WTC11 (cell line): ENCODE measurements at regions not wholly inside any gene's neighbourhood (a gene's known extent, or its start where the extent isn't known, plus 50 kb on each side); places are given as distances from the start of the nearest gene placed in this dataset.

Source experiments
- ATAC-seq: fragments of 200-7000 bp; cut with Tn5 transposase; 2 replicates; pipeline ENCODE4 v1.10.0; 2021; ENCODE audit warnings: mild to moderate bottlenecking, moderate library complexity
- CTCF ChIA-PET: fragments of 300-600 bp; sonication (Branson Sonifier 250); formaldehyde crosslinking; loops from one replicate; lab custom pipeline; 2021; ENCODE audit warnings: antibody characterized with exemption; lab: Charles Lee
- POLR2A ChIA-PET: fragments of 350-600 bp; sonication (Branson Sonifier 250); formaldehyde crosslinking; loops from one replicate; lab custom pipeline; 2021; ENCODE audit warnings: antibody characterized with exemption; lab: Charles Lee
- DNase-seq: peaks from one replicate; pipeline ENCODE4 v3.0.0; 2021; ENCODE audit warnings: low spot score
- H3K27ac Mint-ChIP-seq: 2 replicates; pipeline ENCODE4 v1.8.0; 2021; ENCODE audit warnings: mixed read lengths
- H3K27me3 Mint-ChIP-seq: 2 replicates; pipeline ENCODE4 v1.8.0; 2021; ENCODE audit warnings: low read depth, mild to moderate bottlenecking, moderate library complexity, mixed read lengths
- H3K36me3 Mint-ChIP-seq: 2 replicates; pipeline ENCODE4 v1.8.0; 2021; ENCODE audit warnings: mixed read lengths
- H3K4me1 Mint-ChIP-seq: 2 replicates; pipeline ENCODE4 v1.8.0; 2022; ENCODE audit warnings: mixed read lengths
- H3K4me3 Mint-ChIP-seq: 2 replicates; pipeline ENCODE4 v1.8.0; 2021; ENCODE audit warnings: mild to moderate bottlenecking, moderate library complexity, mixed read lengths
- H3K9me3 Mint-ChIP-seq: 2 replicates; pipeline ENCODE4 v1.8.0; 2021; ENCODE audit warnings: mixed read lengths
- EMX1 ChIP-seq: fragments of 250-450 bp; sonication (Bioruptor Pico); IDR thresholded peaks from 2 replicates; pipeline ENCODE4 v1.8.0; 2021; ENCODE audit warnings: mild to moderate bottlenecking
- FOXJ3 ChIP-seq: sonication (generic); formaldehyde crosslinking; IDR thresholded peaks from 2 replicates; pipeline ENCODE4 v1.9.0; 2021; ENCODE audit warnings: missing genetic modification reagents, mild to moderate bottlenecking, borderline replicate concordance
- FOXK1 ChIP-seq: sonication (generic); formaldehyde crosslinking; IDR thresholded peaks from 2 replicates; pipeline ENCODE4 v1.8.0; 2022; ENCODE audit warnings: mild to moderate bottlenecking, moderate library complexity, missing genetic modification reagents
- HMGA2 ChIP-seq: fragments of 250-450 bp; sonication (Bioruptor Pico); IDR thresholded peaks from 2 replicates; pipeline ENCODE4 v1.4.0; 2021; ENCODE audit warnings: mild to moderate bottlenecking, moderate library complexity
- JUN ChIP-seq: sonication (generic); formaldehyde crosslinking; IDR thresholded peaks from 2 replicates; pipeline ENCODE4 v1.8.0; 2023; ENCODE audit warnings: mild to moderate bottlenecking, missing genetic modification reagents
- ZNF671 ChIP-seq: fragments of 250-450 bp; sonication (Bioruptor Pico); IDR thresholded peaks from 2 replicates; pipeline ENCODE4 v1.8.0; 2021; ENCODE audit warnings: mild to moderate bottlenecking
- TF ChIP-seq, protein P1 (sequence below): fragments of 200-600 bp; IDR thresholded peaks from 2 replicates; pipeline ENCODE4 v1.8.0; 2022; ENCODE audit warnings: antibody characterized with exemption
- TF ChIP-seq, protein P2 (sequence below): sonication (generic); formaldehyde crosslinking; IDR thresholded peaks from 2 replicates; pipeline ENCODE4 v1.8.1; 2023; ENCODE audit warnings: mild to moderate bottlenecking, missing genetic modification reagents, moderate library complexity
- TF ChIP-seq, protein P3 (sequence below): sonication (generic); formaldehyde crosslinking; IDR thresholded peaks from 2 replicates; pipeline ENCODE4 v1.8.0; 2022; ENCODE audit warnings: mild to moderate bottlenecking, missing genetic modification reagents
- TF ChIP-seq, protein P4 (sequence below): sonication (generic); formaldehyde crosslinking; IDR thresholded peaks from 2 replicates; pipeline ENCODE4 v1.8.0; 2023; ENCODE audit warnings: mild to moderate bottlenecking, missing genetic modification reagents
- TF ChIP-seq, protein P5 (sequence below): sonication (generic); formaldehyde crosslinking; conservative IDR thresholded peaks from 2 replicates; pipeline ENCODE4 v1.8.1; 2023; ENCODE audit warnings: mild to moderate bottlenecking, low read depth, missing genetic modification reagents, moderate library complexity
- TF ChIP-seq, protein P6 (sequence below): sonication (generic); formaldehyde crosslinking; IDR thresholded peaks from 2 replicates; pipeline ENCODE4 v1.8.1; 2022; ENCODE audit warnings: mild to moderate bottlenecking, missing genetic modification reagents, moderate library complexity, borderline replicate concordance
- TF ChIP-seq, protein P7 (sequence below): sonication (generic); formaldehyde crosslinking; IDR thresholded peaks from 2 replicates; pipeline ENCODE4 v1.8.1; 2022; ENCODE audit warnings: low read depth, missing genetic modification reagents, borderline replicate concordance
- TF ChIP-seq, protein P8 (sequence below): fragments of 250-450 bp; sonication (Bioruptor Pico); IDR thresholded peaks from 2 replicates; pipeline ENCODE4 v1.9.0; 2021; ENCODE audit warnings: mild to moderate bottlenecking, borderline replicate concordance
- TF ChIP-seq, protein P9 (sequence below): sonication (generic); formaldehyde crosslinking; conservative IDR thresholded peaks from 2 replicates; pipeline ENCODE4 v1.8.1; 2022; ENCODE audit warnings: mild to moderate bottlenecking, missing genetic modification reagents

DNA sequence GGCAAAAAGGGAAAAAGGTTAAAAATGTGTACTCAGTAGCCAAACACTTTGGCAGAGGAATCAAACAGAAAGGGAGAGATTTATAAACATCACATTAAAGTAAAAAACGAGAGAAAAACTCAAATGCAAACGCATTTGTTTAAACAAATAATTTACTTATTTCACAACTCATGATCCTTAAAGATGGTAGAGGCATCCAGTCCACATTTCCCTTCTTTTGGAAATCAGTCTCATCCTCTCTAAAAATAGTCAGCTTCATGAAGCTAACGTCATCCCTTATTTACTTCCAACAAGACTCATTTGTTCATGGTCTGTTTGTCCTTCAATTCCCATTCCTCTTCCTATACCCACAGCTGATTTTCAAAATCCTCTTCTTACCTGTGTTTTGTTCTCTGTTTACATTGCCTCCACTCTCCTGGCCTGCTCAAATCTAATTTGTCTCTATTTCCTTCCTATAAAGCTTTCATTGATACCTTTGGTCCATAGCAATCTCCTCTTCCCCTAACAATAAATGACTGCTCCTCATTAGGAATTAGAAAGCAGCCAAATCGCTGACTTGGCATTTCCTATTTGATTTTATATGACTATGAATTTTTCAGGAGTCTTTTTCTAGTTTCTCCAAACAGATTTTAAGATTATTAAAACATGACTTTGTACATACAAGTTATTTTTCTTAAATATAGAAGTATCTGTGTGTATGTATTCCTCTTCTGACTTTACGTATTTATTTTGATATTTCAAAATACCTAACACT is 805.3 kb downstream of the TLE1 start:
- Mint-ChIP-seq H3K27me3 (no peaks in the 10 kb centered on the region), H3K4me3 (no peak overlapping the region), H3K9me3 (no peaks in the 10 kb centered on the region), H3K4me1 (peaks cover 32% of the 10 kb centered on the region), H3K36me3 (no peaks in the 10 kb centered on the region), H3K27ac (peak overlapping the region; percentile 73; the same call in 1 of the 2 replicates)
- TF ChIP-seq, protein P1, sequence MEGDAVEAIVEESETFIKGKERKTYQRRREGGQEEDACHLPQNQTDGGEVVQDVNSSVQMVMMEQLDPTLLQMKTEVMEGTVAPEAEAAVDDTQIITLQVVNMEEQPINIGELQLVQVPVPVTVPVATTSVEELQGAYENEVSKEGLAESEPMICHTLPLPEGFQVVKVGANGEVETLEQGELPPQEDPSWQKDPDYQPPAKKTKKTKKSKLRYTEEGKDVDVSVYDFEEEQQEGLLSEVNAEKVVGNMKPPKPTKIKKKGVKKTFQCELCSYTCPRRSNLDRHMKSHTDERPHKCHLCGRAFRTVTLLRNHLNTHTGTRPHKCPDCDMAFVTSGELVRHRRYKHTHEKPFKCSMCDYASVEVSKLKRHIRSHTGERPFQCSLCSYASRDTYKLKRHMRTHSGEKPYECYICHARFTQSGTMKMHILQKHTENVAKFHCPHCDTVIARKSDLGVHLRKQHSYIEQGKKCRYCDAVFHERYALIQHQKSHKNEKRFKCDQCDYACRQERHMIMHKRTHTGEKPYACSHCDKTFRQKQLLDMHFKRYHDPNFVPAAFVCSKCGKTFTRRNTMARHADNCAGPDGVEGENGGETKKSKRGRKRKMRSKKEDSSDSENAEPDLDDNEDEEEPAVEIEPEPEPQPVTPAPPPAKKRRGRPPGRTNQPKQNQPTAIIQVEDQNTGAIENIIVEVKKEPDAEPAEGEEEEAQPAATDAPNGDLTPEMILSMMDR = no peak
- TF ChIP-seq, protein P2, sequence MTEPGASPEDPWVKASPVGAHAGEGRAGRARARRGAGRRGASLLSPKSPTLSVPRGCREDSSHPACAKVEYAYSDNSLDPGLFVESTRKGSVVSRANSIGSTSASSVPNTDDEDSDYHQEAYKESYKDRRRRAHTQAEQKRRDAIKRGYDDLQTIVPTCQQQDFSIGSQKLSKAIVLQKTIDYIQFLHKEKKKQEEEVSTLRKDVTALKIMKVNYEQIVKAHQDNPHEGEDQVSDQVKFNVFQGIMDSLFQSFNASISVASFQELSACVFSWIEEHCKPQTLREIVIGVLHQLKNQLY (CRISPR knock-in tag) = no peak
- TF ChIP-seq, protein P3, sequence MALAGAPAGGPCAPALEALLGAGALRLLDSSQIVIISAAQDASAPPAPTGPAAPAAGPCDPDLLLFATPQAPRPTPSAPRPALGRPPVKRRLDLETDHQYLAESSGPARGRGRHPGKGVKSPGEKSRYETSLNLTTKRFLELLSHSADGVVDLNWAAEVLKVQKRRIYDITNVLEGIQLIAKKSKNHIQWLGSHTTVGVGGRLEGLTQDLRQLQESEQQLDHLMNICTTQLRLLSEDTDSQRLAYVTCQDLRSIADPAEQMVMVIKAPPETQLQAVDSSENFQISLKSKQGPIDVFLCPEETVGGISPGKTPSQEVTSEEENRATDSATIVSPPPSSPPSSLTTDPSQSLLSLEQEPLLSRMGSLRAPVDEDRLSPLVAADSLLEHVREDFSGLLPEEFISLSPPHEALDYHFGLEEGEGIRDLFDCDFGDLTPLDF (CRISPR knock-in tag) = no peak
- TF ChIP-seq, protein P4, sequence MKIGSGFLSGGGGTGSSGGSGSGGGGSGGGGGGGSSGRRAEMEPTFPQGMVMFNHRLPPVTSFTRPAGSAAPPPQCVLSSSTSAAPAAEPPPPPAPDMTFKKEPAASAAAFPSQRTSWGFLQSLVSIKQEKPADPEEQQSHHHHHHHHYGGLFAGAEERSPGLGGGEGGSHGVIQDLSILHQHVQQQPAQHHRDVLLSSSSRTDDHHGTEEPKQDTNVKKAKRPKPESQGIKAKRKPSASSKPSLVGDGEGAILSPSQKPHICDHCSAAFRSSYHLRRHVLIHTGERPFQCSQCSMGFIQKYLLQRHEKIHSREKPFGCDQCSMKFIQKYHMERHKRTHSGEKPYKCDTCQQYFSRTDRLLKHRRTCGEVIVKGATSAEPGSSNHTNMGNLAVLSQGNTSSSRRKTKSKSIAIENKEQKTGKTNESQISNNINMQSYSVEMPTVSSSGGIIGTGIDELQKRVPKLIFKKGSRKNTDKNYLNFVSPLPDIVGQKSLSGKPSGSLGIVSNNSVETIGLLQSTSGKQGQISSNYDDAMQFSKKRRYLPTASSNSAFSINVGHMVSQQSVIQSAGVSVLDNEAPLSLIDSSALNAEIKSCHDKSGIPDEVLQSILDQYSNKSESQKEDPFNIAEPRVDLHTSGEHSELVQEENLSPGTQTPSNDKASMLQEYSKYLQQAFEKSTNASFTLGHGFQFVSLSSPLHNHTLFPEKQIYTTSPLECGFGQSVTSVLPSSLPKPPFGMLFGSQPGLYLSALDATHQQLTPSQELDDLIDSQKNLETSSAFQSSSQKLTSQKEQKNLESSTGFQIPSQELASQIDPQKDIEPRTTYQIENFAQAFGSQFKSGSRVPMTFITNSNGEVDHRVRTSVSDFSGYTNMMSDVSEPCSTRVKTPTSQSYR = no peak
- TF ChIP-seq FOXJ3 (CRISPR knock-in tag) (no peak), ZNF671 (CRISPR knock-in tag) (no peak)
- TF ChIP-seq, protein P5, sequence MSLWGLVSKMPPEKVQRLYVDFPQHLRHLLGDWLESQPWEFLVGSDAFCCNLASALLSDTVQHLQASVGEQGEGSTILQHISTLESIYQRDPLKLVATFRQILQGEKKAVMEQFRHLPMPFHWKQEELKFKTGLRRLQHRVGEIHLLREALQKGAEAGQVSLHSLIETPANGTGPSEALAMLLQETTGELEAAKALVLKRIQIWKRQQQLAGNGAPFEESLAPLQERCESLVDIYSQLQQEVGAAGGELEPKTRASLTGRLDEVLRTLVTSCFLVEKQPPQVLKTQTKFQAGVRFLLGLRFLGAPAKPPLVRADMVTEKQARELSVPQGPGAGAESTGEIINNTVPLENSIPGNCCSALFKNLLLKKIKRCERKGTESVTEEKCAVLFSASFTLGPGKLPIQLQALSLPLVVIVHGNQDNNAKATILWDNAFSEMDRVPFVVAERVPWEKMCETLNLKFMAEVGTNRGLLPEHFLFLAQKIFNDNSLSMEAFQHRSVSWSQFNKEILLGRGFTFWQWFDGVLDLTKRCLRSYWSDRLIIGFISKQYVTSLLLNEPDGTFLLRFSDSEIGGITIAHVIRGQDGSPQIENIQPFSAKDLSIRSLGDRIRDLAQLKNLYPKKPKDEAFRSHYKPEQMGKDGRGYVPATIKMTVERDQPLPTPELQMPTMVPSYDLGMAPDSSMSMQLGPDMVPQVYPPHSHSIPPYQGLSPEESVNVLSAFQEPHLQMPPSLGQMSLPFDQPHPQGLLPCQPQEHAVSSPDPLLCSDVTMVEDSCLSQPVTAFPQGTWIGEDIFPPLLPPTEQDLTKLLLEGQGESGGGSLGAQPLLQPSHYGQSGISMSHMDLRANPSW = no peak
- TF ChIP-seq, protein P6, sequence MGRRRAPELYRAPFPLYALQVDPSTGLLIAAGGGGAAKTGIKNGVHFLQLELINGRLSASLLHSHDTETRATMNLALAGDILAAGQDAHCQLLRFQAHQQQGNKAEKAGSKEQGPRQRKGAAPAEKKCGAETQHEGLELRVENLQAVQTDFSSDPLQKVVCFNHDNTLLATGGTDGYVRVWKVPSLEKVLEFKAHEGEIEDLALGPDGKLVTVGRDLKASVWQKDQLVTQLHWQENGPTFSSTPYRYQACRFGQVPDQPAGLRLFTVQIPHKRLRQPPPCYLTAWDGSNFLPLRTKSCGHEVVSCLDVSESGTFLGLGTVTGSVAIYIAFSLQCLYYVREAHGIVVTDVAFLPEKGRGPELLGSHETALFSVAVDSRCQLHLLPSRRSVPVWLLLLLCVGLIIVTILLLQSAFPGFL (CRISPR knock-in tag) = no peak
- TF ChIP-seq, protein P7, sequence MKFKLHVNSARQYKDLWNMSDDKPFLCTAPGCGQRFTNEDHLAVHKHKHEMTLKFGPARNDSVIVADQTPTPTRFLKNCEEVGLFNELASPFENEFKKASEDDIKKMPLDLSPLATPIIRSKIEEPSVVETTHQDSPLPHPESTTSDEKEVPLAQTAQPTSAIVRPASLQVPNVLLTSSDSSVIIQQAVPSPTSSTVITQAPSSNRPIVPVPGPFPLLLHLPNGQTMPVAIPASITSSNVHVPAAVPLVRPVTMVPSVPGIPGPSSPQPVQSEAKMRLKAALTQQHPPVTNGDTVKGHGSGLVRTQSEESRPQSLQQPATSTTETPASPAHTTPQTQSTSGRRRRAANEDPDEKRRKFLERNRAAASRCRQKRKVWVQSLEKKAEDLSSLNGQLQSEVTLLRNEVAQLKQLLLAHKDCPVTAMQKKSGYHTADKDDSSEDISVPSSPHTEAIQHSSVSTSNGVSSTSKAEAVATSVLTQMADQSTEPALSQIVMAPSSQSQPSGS = no peak
- no peak for DNase-seq
- POLR2A ChIA-PET = no interaction called here
- no peak for ATAC-seq
- CTCF ChIA-PET = no interaction called here

DNA sequence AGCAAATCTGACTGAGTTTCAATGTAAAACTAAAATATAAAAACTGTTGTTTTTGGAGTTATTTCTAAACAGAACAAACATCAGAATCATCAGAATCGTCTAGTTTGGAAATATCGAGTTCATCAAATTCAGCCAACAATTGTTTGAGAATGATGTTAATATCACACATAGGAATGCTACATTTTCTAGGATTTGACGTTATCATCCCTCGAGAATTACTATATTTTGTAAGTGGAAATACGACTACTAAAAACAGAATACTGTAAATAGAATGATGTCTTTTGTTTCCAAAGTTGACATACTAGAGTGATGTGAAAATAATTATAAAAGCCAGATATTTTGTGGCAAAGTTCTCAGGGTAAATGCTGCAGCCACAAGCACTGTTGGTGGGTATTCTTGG is 805.9 kb downstream of the TLE1 start:
- no peaks in the 10 kb centered on the region for H3K36me3 Mint-ChIP-seq
- ATAC-seq (no peak), DNase-seq (no peak)
- H3K4me1 Mint-ChIP-seq = peaks cover 32% of the 10 kb centered on the region
- no peak overlapping the region for H3K4me3 Mint-ChIP-seq
- no peaks in the 10 kb centered on the region for H3K27me3 Mint-ChIP-seq
- TF ChIP-seq, protein P6 (CRISPR knock-in tag) = no peak
- TF ChIP-seq HMGA2 = no peak
- TF ChIP-seq JUN (CRISPR knock-in tag) = no peak
- TF ChIP-seq EMX1 (CRISPR knock-in tag) = no peak
- TF ChIP-seq, protein P8, sequence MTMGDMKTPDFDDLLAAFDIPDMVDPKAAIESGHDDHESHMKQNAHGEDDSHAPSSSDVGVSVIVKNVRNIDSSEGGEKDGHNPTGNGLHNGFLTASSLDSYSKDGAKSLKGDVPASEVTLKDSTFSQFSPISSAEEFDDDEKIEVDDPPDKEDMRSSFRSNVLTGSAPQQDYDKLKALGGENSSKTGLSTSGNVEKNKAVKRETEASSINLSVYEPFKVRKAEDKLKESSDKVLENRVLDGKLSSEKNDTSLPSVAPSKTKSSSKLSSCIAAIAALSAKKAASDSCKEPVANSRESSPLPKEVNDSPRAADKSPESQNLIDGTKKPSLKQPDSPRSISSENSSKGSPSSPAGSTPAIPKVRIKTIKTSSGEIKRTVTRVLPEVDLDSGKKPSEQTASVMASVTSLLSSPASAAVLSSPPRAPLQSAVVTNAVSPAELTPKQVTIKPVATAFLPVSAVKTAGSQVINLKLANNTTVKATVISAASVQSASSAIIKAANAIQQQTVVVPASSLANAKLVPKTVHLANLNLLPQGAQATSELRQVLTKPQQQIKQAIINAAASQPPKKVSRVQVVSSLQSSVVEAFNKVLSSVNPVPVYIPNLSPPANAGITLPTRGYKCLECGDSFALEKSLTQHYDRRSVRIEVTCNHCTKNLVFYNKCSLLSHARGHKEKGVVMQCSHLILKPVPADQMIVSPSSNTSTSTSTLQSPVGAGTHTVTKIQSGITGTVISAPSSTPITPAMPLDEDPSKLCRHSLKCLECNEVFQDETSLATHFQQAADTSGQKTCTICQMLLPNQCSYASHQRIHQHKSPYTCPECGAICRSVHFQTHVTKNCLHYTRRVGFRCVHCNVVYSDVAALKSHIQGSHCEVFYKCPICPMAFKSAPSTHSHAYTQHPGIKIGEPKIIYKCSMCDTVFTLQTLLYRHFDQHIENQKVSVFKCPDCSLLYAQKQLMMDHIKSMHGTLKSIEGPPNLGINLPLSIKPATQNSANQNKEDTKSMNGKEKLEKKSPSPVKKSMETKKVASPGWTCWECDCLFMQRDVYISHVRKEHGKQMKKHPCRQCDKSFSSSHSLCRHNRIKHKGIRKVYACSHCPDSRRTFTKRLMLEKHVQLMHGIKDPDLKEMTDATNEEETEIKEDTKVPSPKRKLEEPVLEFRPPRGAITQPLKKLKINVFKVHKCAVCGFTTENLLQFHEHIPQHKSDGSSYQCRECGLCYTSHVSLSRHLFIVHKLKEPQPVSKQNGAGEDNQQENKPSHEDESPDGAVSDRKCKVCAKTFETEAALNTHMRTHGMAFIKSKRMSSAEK (CRISPR knock-in tag) = no peak
- TF ChIP-seq FOXK1 (CRISPR knock-in tag) = no peak
- TF ChIP-seq, protein P9, sequence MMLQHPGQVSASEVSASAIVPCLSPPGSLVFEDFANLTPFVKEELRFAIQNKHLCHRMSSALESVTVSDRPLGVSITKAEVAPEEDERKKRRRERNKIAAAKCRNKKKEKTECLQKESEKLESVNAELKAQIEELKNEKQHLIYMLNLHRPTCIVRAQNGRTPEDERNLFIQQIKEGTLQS (CRISPR knock-in tag) = no peak
- ChIA-PET CTCF (interaction anchor here (0.6 kb wide), 1 partner anchor 82 kb away, joined by 3 read pairs; no protein-coding TSS in a partner anchor), POLR2A (no interaction called here)
- no peaks in the 10 kb centered on the region for H3K9me3 Mint-ChIP-seq
- H3K27ac Mint-ChIP-seq = peak overlapping the region; percentile 73; the same call in 1 of the 2 replicates
